GM18951 (cell line): ENCODE measurements at regions not wholly inside any gene's neighbourhood (a gene's known extent, or its start where the extent isn't known, plus 50 kb on each side); places are given as distances from the start of the nearest gene placed in this dataset.

Experiments
- POLR2A ChIP-seq: IDR thresholded peaks from 4 replicates; pipeline ENCODE4 v1.6.1; 2011; ENCODE audit warnings: mild to moderate bottlenecking; ENCODE audit not compliant: insufficient read length, insufficient read depth; ENCODE audit errors: extremely low read depth
- in situ Hi-C: fragments of 300-500 bp; cut with MboI; formaldehyde crosslinking; loops from one replicate; pipeline ENCODE4 v1.12.0; 2022; ENCODE audit warnings: low sequenced_read_pairs, mixed read lengths, inconsistent platforms; ENCODE audit not compliant: unreplicated experiment

DNA sequence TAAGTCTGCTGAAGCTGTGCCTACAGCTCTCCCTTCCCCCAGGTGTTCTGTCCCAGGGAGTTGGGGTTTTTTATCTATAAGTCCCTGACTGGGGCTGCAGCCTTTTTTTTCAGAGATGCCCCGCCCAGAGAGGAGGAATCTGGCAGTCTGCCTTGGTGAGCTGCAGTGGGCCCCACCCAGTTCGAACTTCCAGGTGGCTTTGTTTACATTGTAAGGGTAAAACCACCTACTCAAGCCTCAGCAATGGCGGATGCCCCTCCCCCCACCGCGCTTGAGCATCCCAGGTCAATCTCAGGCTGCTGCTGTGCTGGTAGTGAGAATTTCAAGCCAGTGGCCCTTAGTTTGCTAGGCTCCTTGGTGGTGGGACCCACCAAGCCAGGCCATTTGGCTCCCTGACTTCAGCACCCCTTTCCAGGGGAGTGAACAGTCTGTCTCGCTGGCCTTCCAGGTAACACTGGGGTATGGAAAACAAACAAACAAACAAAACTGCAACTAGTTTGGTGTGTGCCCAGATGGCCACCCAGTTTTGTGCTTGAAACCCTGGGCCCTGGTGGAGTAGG, 189.4 kb downstream of the MFSD1 start:
- in situ Hi-C loops = no loop called here
- TF ChIP-seq POLR2A = no peak

DNA sequence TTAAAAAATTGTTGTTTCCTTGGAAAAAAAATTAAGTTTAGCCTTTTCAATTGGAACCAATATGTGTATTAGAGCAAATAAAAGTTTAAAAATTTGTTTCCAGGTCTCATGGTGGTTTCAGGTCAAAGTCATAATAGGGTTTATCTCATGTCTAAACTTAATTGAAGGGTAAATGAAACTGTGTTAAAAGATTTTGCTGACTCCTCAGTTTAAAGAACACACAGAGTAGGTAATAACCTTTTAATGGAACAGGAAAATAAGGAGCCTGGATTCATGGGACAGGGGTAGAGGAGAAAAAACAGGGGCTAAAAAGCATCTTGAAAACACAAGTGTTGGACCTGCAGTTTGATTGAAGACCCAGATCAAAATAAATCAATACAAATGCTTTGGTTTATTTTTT, 190.6 kb downstream of the MFSD1 start:
- no peak for TF ChIP-seq POLR2A
- in situ Hi-C loops = no loop called here

DNA sequence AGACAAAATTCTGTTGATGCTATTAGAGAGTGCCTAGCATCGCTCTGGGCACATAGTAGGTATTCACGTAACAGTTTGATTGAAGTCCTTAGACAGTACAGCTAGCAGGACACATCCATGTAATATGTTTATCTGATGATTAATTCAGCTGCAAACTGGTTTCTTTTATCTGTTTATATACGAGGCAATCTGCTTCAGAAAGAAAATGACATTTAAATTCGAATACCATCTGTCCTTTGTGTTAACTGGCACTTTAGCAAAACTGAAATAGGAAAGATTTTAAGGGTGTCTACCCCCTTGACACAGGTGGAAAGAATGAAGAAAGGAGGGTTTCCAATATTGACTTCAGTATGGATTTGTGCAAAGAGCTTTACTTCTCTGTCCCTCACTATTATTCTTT, 192.5 kb downstream of the MFSD1 start:
- in situ Hi-C loops = no loop called here

DNA sequence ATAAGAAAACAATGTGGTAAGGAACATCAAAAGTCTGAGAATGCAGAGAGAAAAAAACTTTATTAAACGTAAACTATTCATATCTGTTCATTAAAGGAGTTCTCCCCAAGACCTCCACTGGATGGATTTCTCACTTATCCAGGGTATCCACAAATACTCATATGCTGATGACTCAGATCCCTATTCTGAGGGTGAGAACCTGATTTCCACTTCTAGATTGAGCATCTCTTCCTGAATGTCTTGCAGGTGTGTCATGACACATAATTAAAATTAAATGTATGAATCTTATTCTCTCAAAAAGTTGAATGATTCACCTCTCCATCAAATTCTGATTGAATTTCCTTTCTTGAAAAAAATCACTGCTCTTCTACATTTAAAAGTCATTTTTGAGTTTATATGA, 199.9 kb downstream of the MFSD1 start:
- TF ChIP-seq POLR2A = no peak
- in situ Hi-C loops = no loop called here

More for the DNA sequence above, 192.5 kb downstream of the MFSD1 start:
- no peak for TF ChIP-seq POLR2A

DNA sequence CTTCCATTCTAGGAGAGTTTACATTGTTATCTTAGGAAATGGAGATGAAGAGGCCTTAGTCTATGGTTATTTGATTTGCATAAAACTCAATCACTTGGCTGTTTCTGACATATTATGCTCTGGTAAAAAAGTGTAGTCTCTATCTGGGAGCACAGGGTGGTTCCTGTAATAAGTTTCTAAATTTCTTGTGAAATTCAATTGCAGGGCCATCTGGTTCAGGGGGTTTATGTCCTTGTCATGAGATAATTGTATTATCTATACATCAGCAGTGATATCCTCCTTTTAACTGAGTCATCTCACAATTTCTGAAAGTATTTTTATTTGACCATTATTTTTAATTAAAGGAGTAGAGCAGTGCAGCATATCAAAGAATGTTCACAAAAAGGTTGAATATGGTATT, 203.3 kb downstream of the MFSD1 start:
- in situ Hi-C loops = no loop called here
- no peak for TF ChIP-seq POLR2A

DNA sequence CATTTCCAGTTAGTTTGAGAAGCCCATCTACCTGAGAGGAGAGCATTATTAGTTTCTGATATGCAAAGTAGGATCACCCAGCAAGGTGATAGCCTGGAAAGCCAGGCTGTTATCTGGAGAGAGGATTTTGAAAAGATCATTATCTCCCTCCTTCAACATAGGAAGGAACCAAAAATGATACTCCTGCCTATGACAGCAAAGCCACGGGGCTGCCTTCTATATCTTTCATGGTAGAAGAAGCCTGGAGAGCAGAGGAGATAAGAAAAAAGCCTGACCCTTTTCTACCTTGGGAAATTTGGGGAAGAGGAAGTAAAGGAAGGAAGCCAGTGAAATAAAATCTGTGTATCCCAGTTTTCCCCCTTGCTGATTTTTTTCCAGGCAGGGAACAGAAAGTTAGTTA, 205.5 kb downstream of the MFSD1 start:
- TF ChIP-seq POLR2A = no peak

DNA sequence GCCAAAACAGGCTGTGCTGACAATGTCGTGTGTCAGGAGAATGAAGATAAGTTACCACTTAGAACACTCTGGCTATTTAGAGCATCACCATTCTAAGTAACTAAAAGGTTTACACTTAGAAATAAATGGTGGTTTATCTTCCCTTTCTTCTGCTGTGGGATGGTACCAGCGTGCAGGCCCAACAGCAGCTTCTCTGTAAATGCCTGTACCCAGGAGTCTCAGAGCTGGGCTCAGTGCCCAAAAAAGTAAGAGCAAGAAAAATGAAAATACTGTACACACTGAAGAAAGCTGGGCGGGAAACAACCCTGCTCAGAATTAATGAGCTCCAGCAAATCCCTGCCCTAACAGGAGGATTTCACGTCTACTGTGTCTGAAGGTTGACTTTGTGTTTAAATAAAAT, 206.5 kb downstream of the MFSD1 start:
- in situ Hi-C loops = no loop called here
- no peak for TF ChIP-seq POLR2A

More for the DNA sequence above, 205.5 kb downstream of the MFSD1 start:
- in situ Hi-C loops = no loop called here

DNA sequence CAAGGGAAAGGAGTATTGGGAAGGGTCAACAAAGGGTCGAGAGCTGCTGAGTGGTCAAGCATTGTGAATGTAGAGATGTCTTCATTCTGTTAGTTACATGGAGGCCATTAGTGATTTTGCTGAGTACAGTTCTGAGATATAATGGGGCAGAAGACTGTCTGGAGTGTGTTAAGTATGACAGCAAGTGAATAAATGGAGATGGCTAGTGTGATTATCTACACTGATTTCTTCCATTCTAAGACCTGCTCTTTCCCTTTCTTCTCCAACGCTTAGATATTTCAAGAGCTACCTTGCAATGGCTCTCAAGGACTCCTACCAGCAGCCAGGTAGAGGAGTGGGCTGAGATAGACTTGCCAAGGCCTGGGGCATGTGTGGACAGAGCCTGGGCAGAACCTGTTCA, 216.5 kb downstream of the MFSD1 start:
- in situ Hi-C loops = no loop called here
- no peak for TF ChIP-seq POLR2A

DNA sequence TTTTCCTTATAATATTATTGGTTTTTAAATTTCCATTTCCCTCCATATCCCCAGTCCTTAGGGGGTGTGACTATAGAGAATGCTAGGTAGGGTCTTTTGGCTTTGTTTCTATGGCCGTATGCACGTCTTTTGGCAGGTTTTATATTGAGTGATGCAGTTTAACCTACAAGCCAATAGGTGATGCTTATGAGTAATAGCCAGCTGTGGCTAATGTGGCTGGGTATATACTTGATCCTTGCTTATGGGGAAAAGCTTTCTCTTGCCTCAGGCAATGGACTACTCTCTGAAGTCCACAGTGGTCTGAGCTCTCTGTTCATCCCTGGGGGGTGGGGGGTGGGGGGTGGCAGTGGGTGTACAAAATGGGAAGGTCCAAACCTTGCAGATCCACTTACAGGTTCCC, 223.9 kb downstream of the MFSD1 start:
- in situ Hi-C loops = no loop called here
- no peak for TF ChIP-seq POLR2A

DNA sequence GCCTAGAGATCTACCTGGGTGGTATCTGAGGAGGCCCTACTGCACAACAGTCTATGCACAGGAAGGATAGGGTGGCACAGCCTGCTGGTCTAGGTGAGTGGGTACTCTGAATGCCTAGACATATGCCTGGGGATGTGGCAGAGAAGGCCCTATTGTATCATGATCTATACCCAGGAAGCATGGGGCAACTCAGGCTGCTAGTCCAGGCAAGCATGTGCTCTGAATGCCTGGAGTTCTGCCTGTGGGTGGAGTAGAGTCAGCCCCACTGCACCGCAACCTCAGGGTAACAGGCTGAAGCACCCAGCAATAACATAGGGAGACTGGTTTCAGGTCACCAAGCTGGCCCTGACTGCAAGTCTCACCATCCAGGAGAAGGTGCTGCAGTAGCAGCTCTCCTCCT, 224.7 kb downstream of the MFSD1 start:
- in situ Hi-C loops = no loop called here
- no peak for TF ChIP-seq POLR2A

DNA sequence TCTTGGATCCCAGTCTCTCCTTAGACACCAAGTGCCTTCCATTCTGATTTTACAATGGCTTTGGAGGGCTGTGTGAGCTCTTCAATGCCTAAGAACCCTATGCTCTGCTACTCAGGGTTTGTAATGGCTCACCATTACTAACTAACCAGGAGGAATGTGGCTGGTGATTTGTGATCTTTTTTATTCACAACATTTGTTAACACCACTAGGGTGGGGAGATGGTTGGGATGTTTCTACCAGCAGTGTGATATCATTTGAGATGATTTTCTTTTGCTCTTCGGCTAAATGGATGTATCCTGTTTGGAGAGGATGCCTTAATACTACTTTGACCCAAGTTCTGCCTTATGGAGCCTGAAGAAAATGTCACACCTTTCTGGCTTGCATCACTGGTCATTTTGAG, 226.9 kb downstream of the MFSD1 start:
- in situ Hi-C loops = no loop called here
- no peak for TF ChIP-seq POLR2A

DNA sequence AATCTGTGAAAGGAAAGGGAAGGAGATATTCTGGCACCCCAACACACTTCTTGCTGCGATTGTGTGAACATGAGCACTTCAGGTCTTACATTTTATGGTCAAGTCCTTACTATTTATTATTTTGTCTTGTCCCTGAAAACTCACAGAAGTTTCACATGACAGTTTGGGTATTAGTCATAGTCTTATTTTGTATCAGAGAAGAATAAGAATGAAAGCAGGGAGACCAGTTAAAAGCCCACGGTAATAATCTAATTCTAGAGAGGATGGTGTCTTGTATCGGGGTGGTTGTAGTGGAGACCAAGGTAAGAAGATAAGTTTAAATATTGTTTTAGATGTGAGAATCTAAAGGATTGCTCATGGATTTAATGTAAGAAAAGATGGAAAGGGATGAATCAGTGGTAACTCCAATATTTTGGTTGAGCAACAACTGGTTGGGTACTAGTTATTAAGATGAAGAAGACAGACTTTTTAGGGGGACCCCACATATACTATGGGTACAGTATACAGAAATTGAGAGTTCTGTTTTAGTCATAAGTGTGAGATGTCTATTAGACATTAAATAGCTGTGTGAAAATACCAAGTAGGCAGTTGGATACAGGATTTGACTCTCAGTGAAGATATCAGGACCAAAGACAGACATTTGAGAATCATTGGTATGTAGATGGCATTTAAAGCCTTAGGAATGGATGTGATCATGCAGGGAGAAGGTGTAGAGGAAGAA, 227.6 kb downstream of the MFSD1 start:
- in situ Hi-C loops = no loop called here
- TF ChIP-seq POLR2A = no peak

DNA sequence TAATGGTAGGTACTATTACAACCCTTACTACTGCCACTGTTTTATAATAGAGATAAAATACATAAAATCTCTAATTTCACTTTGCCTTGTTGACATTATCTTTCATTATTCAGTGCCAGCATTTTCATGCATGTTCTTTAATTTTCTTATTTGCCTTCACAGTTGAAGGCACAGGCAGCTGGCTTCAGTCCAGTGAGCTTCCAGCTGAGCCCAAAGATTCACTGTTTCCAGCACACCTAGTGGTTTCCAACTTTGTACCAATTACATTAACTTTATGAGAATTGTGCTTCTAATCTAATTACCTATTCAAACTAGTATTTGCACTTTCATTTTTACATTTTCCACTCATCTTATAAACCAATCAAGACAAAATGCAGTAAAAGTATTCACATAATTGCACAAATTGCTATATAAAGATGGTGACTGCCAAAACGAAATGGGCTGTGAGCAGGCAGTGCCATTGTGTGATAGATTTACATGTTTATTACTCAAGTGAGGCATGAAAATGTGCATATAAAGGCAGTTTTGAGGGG, 228.3 kb downstream of the MFSD1 start:
- in situ Hi-C loops = no loop called here
- TF ChIP-seq POLR2A = no peak

DNA sequence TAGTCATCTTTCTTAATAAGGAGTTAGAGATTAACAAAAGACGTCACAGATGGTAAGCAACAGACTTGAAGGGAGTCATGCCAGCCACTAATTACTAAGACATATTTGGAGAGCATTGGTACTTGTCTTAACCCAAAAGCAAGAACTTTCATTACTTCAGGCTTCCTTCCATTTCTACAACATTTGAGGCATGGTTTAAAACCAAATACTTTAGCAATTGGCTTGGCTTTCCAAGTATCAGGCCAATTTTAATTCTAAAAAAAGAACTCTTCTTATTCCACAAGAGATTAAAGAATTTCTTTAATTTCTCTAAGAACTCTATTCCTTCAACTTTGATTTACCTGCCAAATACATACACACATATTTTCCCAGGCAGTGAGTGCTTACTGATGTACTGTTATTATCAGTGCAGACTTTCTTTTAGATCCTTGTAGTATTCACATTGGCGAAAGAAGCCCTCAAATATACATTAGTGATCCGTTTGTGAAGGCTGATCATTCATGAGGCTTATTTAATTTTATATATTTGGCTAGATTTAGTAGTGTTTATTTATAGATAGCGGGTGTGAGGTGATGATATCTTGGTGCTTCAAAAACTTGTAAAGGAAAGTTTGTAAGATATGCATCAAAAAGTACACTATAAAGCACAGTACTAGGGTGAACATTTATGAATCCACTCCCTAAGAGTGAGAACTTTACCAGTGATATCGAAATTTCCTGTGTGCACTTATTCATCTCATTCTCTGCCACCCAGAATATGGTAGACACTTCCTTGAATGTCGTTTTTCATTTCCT, 229.2 kb downstream of the MFSD1 start:
- no peak for TF ChIP-seq POLR2A
- in situ Hi-C loops = no loop called here

DNA sequence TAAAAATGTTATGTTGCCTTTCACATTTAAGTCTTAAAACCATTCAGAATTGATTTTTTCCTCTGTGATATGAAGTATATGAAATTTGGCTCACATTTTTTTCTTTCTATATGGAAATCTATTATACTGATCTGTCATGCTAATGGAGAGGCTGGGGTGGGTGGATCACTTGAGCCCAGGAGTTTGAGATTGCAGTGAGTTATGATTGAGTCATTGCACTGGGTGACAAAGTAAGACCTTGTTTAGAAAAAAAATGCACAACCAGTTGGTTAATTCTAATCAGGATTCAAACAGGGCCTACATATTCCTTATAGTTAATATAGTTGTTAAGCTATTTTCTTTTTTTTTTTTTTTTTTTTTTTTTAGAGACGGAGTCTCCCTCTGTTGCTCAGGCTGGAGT, 230.5 kb downstream of the MFSD1 start:
- no peak for TF ChIP-seq POLR2A

More for the DNA sequence above, 230.5 kb downstream of the MFSD1 start:
- in situ Hi-C loops = no loop called here
